Neural progenitor cell (in vitro differentiated cells): ENCODE measurements at regions not wholly inside any gene's neighbourhood (a gene's known extent, or its start where the extent isn't known, plus 50 kb on each side); places are given as distances from the start of the nearest gene placed in this dataset.

ENCODE experiments used
- DNase-seq: peaks from one replicate; pipeline ENCODE4 v3.0.0-alpha.2; 2016; ENCODE audit warnings: low spot score
- H2AFZ ChIP-seq: fragments of 200-600 bp; sonication (generic); replicated peaks from 2 replicates; pipeline ENCODE4 v1.6.1; 2016; ENCODE audit warnings: antibody characterized with exemption
- H3F3A ChIP-seq: fragments of 200-600 bp; sonication (generic); 2 replicates; pipeline ENCODE4 v1.6.1; 2016; ENCODE audit warnings: antibody characterized with exemption, low read depth
- H3K27ac ChIP-seq: fragments of 200-600 bp; sonication (generic); 2 replicates; pipeline ENCODE4 v1.5.1; 2016; ENCODE audit warnings: mild to moderate bottlenecking
- H3K27me3 ChIP-seq: fragments of 200-600 bp; sonication (generic); 2 replicates; pipeline ENCODE4 v1.6.1; 2016; ENCODE audit warnings: mild to moderate bottlenecking, moderate library complexity
- H3K36me3 ChIP-seq: fragments of 200-600 bp; sonication (generic); 2 replicates; pipeline ENCODE4 v1.5.1; 2016
- H3K4me1 ChIP-seq: fragments of 200-600 bp; sonication (generic); 2 replicates; pipeline ENCODE4 v1.6.1; 2016; ENCODE audit warnings: mixed run types
- H3K4me2 ChIP-seq: fragments of 200-600 bp; sonication (generic); 2 replicates; pipeline ENCODE4 v1.6.1; 2016
- H3K4me3 ChIP-seq: fragments of 200-600 bp; sonication (generic); 2 replicates; pipeline ENCODE4 v1.5.1; 2016
- H3K79me2 ChIP-seq: fragments of 200-600 bp; sonication (generic); 2 replicates; pipeline ENCODE4 v1.6.1; 2016; ENCODE audit warnings: low read depth
- H3K9ac ChIP-seq: fragments of 200-600 bp; sonication (generic); 2 replicates; pipeline ENCODE4 v1.6.1; 2016
- H3K9me3 ChIP-seq: fragments of 200-600 bp; sonication (generic); 2 replicates; pipeline ENCODE4 v1.5.1; 2016; ENCODE audit warnings: low read depth
- H4K20me1 ChIP-seq: fragments of 200-600 bp; sonication (generic); 2 replicates; pipeline ENCODE4 v1.6.1; 2016; ENCODE audit warnings: low read depth
- H3K27ac Mint-ChIP-seq: 3 replicates; pipeline ENCODE4 v1.8.0; 2021; ENCODE audit warnings: mixed read lengths
- H3K27me3 Mint-ChIP-seq: 2 replicates; pipeline ENCODE4 v1.8.0; 2022; ENCODE audit warnings: low read depth, mild to moderate bottlenecking, inconsistent platforms, moderate library complexity, mixed read lengths; ENCODE audit not compliant: insufficient read depth
- H3K36me3 Mint-ChIP-seq: 3 replicates; pipeline ENCODE4 v1.8.0; 2021; ENCODE audit warnings: mixed read lengths
- H3K4me1 Mint-ChIP-seq: 3 replicates; pipeline ENCODE4 v1.8.0; 2021; ENCODE audit warnings: mixed read lengths
- H3K4me3 Mint-ChIP-seq: 3 replicates; pipeline ENCODE4 v1.8.0; 2021; ENCODE audit warnings: mild to moderate bottlenecking, moderate library complexity, mixed read lengths
- H3K9me3 Mint-ChIP-seq: 3 replicates; pipeline ENCODE4 v1.8.0; 2020; ENCODE audit warnings: mixed read lengths
- EZH2 ChIP-seq: fragments of 200-600 bp; sonication (generic); IDR thresholded peaks from 2 replicates; pipeline ENCODE4 v1.6.1; 2017; ENCODE audit warnings: antibody characterized with exemption, mild to moderate bottlenecking, moderate library complexity
- EZH2phosphoT487 ChIP-seq: fragments of 200-600 bp; sonication (generic); IDR thresholded peaks from 2 replicates; pipeline ENCODE4 v1.6.1; 2017; ENCODE audit warnings: antibody characterized with exemption
- TF ChIP-seq, protein P1 (sequence below): fragments of 200-600 bp; sonication (generic); IDR thresholded peaks from 2 replicates; pipeline ENCODE4 v1.5.1; 2017; ENCODE audit warnings: antibody characterized with exemption, mild to moderate bottlenecking

DNA sequence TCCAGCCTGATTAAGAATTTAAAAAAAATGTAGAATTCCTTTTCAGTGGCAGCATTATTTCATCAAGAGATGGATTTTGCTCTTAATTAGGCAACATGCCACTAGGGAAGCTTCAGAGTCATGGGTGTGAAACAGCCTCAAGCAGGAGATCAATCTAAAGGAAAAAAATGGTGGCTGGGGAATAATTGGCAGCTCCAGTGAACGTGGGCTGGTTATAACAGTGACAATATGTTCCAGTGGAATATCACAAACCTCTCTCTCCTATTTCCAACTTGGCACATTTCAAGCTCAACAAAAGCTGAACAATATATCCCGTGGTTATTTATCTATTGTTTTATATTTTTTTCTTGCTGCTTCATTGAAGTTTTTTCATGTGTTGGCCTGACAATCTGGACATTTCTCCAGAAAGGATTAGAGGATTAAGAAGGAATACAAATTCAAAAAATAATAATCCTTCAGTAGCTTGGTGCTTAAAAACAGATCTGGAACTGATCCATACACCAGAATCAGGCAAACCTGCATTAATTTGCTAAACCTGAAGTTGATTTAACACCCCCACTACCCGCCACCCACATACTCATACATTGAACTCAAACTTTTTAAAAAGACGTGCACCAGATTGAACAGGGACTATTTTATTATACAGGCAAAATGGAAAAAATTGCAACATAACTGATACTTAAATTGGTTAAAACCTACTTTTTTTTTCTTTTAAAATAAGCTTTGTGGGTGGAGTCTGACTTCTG, 255.9 kb upstream of the SPRED2 start:
- Histone ChIP-seq H4K20me1 (no peaks in the 10 kb centered on the region), H3K27ac (no peak overlapping the region), H3K36me3 (no peaks in the 10 kb centered on the region), H3K9me3 (no peaks in the 10 kb centered on the region), H3K4me2 (no peak overlapping the region), H3K4me3 (no peak overlapping the region), H3F3A (no peaks in the 10 kb centered on the region), H3K4me1 (no peaks in the 10 kb centered on the region), H3K79me2 (no peaks in the 10 kb centered on the region), H3K9ac (no peak overlapping the region), H2AFZ (no peak overlapping the region), H3K27me3 (no peaks in the 10 kb centered on the region)
- no peak for TF ChIP-seq EZH2
- TF ChIP-seq, protein P1, sequence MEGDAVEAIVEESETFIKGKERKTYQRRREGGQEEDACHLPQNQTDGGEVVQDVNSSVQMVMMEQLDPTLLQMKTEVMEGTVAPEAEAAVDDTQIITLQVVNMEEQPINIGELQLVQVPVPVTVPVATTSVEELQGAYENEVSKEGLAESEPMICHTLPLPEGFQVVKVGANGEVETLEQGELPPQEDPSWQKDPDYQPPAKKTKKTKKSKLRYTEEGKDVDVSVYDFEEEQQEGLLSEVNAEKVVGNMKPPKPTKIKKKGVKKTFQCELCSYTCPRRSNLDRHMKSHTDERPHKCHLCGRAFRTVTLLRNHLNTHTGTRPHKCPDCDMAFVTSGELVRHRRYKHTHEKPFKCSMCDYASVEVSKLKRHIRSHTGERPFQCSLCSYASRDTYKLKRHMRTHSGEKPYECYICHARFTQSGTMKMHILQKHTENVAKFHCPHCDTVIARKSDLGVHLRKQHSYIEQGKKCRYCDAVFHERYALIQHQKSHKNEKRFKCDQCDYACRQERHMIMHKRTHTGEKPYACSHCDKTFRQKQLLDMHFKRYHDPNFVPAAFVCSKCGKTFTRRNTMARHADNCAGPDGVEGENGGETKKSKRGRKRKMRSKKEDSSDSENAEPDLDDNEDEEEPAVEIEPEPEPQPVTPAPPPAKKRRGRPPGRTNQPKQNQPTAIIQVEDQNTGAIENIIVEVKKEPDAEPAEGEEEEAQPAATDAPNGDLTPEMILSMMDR: no peak
- TF ChIP-seq EZH2phosphoT487: no peak
- Mint-ChIP-seq H3K4me1 (peaks cover 2% of the 10 kb centered on the region), H3K27ac (no peak overlapping the region), H3K4me3 (no peak overlapping the region), H3K9me3 (no peaks in the 10 kb centered on the region), H3K27me3 (no peaks in the 10 kb centered on the region), H3K36me3 (no peaks in the 10 kb centered on the region)
- DNase-seq: no peak

DNA sequence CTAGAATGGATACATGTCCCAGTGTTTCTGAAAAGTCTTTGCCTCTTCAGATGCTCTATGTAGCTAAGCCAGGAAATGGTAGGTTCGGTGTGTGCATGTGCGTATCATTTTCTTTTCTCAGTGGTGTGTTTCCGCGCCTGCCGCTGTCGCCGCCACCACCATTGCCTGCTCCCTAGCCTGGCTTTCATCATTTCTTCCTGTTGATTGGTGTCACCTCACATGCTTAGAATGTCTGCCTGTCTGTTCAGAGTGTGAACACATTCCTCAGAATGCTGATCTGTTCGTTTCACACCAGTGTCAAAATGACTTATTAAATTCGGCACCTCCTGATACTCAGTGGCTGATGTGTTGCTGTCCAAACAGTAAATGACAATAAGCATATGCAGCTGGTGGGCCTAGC, 255.2 kb upstream of the SPRED2 start:
- Histone ChIP-seq H3K4me1 (no peaks in the 10 kb centered on the region), H3K27ac (no peak overlapping the region), H4K20me1 (no peaks in the 10 kb centered on the region), H3K36me3 (no peaks in the 10 kb centered on the region), H3K79me2 (no peaks in the 10 kb centered on the region), H3K27me3 (no peaks in the 10 kb centered on the region), H3F3A (no peaks in the 10 kb centered on the region), H3K4me3 (no peak overlapping the region), H2AFZ (no peak overlapping the region), H3K9me3 (no peaks in the 10 kb centered on the region), H3K9ac (no peak overlapping the region), H3K4me2 (no peak overlapping the region)
- TF ChIP-seq EZH2phosphoT487: no peak
- TF ChIP-seq, protein P1: no peak
- no peak for TF ChIP-seq EZH2
- Mint-ChIP-seq H3K27me3 (no peaks in the 10 kb centered on the region), H3K27ac (no peak overlapping the region), H3K4me3 (no peak overlapping the region), H3K9me3 (peaks cover 2% of the 10 kb centered on the region), H3K4me1 (peaks cover 2% of the 10 kb centered on the region), H3K36me3 (no peaks in the 10 kb centered on the region)
- no peak for DNase-seq

DNA sequence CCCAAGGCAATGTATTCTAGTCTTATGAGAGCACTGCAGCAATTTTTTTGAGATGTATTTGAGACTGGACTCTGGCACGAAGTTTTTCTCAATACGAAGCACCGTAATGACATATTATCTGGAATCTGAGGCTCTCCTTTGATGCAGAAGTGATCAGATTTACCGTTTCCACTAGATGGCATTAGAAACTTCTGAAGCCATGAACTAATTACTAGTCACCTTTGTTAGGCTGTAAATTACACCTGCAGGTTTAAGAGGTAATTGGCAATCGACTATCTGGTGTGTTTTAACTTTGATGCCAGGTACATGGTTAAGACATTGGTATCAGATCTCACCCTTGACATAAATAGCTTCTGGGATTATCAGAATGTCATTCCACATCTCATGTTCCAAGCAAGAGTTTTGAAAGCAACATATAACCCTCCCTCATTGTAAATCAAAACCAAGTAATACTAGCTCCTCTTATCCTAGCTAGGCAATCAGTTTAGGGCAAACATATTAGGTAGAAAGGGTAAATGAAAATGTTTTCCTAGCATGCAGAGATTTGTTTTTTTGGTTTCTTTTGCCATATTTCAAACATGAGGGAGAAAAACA, 254.6 kb upstream of the SPRED2 start:
- no peak for DNase-seq

More for the DNA sequence above, 254.6 kb upstream of the SPRED2 start:
- H3F3A ChIP-seq: no peaks in the 10 kb centered on the region
- TF ChIP-seq EZH2 (no peak), EZH2phosphoT487 (no peak)
- TF ChIP-seq, protein P1: peak; percentile 20
- no peak overlapping the region for H2AFZ ChIP-seq
- H3K4me1 Mint-ChIP-seq: peaks cover 2% of the 10 kb centered on the region
- no peaks in the 10 kb centered on the region for H3K79me2 ChIP-seq
- no peaks in the 10 kb centered on the region for H3K36me3 ChIP-seq
- H3K9ac ChIP-seq: no peak overlapping the region
- H3K27ac Mint-ChIP-seq: no peak overlapping the region
- no peaks in the 10 kb centered on the region for H3K4me1 ChIP-seq
- H3K36me3 Mint-ChIP-seq: no peaks in the 10 kb centered on the region
- no peaks in the 10 kb centered on the region for H3K27me3 ChIP-seq
- no peak overlapping the region for H3K27ac ChIP-seq
- H3K9me3 ChIP-seq: no peaks in the 10 kb centered on the region
- no peak overlapping the region for H3K4me2 ChIP-seq
- no peak overlapping the region for H3K4me3 ChIP-seq
- peaks cover 2% of the 10 kb centered on the region for H3K9me3 Mint-ChIP-seq
- H4K20me1 ChIP-seq: no peaks in the 10 kb centered on the region
- no peaks in the 10 kb centered on the region for H3K27me3 Mint-ChIP-seq
- no peak overlapping the region for H3K4me3 Mint-ChIP-seq
